Osteoblast (primary cell): ENCODE measurements at regions not wholly inside any gene's neighbourhood (a gene's known extent, or its start where the extent isn't known, plus 50 kb on each side); places are given as distances from the start of the nearest gene placed in this dataset.
A peak's percentile ranks its signal among the peaks of the same experiment; 100 is the strongest.

Source experiments
- DNase-seq: peaks from one replicate; pipeline ENCODE4 v3.0.0; 2011; ENCODE audit warnings: low spot score, mixed read lengths; ENCODE audit not compliant: insufficient read length; ENCODE audit errors: missing footprints
- H2AFZ ChIP-seq: 2 replicates; pipeline ENCODE4 v1.6.0; 2011; ENCODE audit warnings: mild to moderate bottlenecking, low read length
- H3K27ac ChIP-seq: 2 replicates; pipeline ENCODE4 v1.5.1; 2011; ENCODE audit warnings: mild to moderate bottlenecking, low read depth, low read length, moderate library complexity
- H3K27me3 ChIP-seq: 2 replicates; pipeline ENCODE4 v1.6.0; 2012; ENCODE audit warnings: mild to moderate bottlenecking, control low read depth, inconsistent platforms, low read length, moderate library complexity; ENCODE audit not compliant: insufficient read depth
- H3K36me3 ChIP-seq: 2 replicates; pipeline ENCODE4 v1.5.1; 2011; ENCODE audit warnings: mild to moderate bottlenecking, low read length, control low read depth, moderate library complexity; ENCODE audit not compliant: insufficient read depth
- H3K4me1 ChIP-seq: 2 replicates; pipeline ENCODE4 v1.5.1; 2011; ENCODE audit warnings: mild to moderate bottlenecking, low read length, control low read depth, moderate library complexity; ENCODE audit not compliant: insufficient read depth
- H3K4me2 ChIP-seq: 2 replicates; pipeline ENCODE4 v1.6.0; 2011; ENCODE audit warnings: mild to moderate bottlenecking, low read length; ENCODE audit not compliant: insufficient read depth
- H3K4me3 ChIP-seq: fragments of 200-600 bp; sonication (generic); 3 replicates; pipeline ENCODE4 v1.5.1; 2012; ENCODE audit warnings: mild to moderate bottlenecking, low read length, inconsistent platforms; ENCODE audit not compliant: insufficient read depth
- H3K79me2 ChIP-seq: 2 replicates; pipeline ENCODE4 v1.6.0; 2012; ENCODE audit warnings: mild to moderate bottlenecking, low read length, control low read depth, inconsistent platforms; ENCODE audit not compliant: insufficient read depth
- H3K9me3 ChIP-seq: 2 replicates; pipeline ENCODE4 v1.5.1; 2011; ENCODE audit warnings: low read depth, low read length, control low read depth
- H4K20me1 ChIP-seq: 2 replicates; pipeline ENCODE4 v1.6.0; 2012; ENCODE audit warnings: mild to moderate bottlenecking, low read length, control low read depth; ENCODE audit not compliant: insufficient read depth
- CTCF ChIP-seq: IDR thresholded peaks from 2 replicates; pipeline ENCODE4 v1.5.1; 2011; ENCODE audit warnings: mild to moderate bottlenecking, low read depth, low read length, moderate library complexity; ENCODE audit errors: extremely low read depth

DNA sequence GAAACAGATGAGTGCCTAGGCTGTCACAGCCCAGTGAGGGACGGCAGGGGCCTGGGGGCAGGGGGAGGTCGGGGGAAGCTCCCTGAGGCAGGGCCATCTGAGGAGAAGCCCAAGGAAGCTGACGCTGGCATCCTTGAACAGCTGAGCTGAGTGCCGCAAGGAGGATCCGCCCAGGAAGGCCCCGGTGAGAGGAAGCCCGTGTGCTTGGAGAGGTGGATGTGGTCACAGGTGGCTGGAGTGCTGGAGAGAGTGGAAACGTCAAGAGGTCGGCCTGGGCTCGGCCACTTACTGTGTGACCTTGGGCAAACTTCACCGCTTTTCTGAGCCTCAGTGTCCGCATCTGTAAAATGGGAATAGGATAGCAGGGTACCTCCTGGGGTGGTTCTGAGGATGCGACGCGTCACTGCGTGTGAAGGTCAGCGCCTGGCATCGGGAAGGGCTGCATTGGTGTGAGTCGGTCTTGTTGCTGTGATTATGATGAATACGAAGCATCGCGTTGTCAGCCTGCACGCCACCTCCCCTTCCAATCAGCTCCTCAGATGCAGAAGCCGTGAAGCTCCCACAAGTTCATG, 116.1 kb upstream of the PTPN1 start:
- Histone ChIP-seq H3K9me3 (no peaks in the 10 kb centered on the region), H3K4me1 (peaks cover 13% of the 10 kb centered on the region), H3K79me2 (no peaks in the 10 kb centered on the region), H3K27ac (no peak overlapping the region), H3K36me3 (no peaks in the 10 kb centered on the region), H4K20me1 (no peaks in the 10 kb centered on the region), H3K27me3 (no peaks in the 10 kb centered on the region), H3K4me2 (no peak overlapping the region), H3K4me3 (no peak overlapping the region), H2AFZ (no peak overlapping the region)
- no peak for TF ChIP-seq CTCF
- no peak for DNase-seq

- no peaks in the 10 kb centered on the region for H4K20me1 ChIP-seq
- H3K27ac ChIP-seq = no peak overlapping the region
- H3K27me3 ChIP-seq = no peaks in the 10 kb centered on the region
- H3K79me2 ChIP-seq = no peaks in the 10 kb centered on the region
- H3K36me3 ChIP-seq = no peaks in the 10 kb centered on the region
- no peak overlapping the region for H2AFZ ChIP-seq
- no peak overlapping the region for H3K4me2 ChIP-seq
- DNase-seq = no peak
- no peak overlapping the region for H3K4me3 ChIP-seq
- TF ChIP-seq CTCF = no peak
- peaks cover 18% of the 10 kb centered on the region for H3K4me1 ChIP-seq
- no peaks in the 10 kb centered on the region for H3K9me3 ChIP-seq
Measured at GRCh38 chr20:50394569-50394968, 115.6 kb upstream of the PTPN1 start.

DNA sequence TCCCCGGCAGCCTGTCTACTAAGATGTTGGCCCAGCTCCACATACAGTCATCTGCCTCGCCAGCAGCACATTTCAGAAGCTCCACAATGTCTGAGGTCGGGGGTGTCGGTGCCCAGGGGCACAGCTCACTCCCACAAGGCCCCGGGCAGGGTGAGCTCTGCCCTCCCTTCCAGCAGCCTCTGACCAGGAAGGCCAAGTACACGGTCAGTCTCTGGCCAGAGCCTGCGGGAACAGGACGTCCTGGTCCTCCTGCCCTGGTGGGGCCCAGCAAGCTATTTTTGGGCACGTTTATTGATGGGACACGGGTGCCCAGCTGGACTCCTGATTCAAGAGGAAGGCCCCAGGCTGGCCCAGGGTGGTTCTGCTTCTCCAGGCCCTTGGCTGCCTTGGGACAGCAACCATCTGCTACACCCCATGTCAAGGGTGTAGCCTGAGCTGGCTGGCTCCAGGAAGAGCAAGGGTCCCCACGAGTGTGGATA, 114.9 kb upstream of the PTPN1 start:
- no peak overlapping the region for H3K4me2 ChIP-seq
- no peak for DNase-seq
- peak overlapping the region; percentile 80 for H2AFZ ChIP-seq
- no peaks in the 10 kb centered on the region for H4K20me1 ChIP-seq
- H3K27ac ChIP-seq = no peak overlapping the region
- H3K79me2 ChIP-seq = no peaks in the 10 kb centered on the region
- TF ChIP-seq CTCF = no peak
- H3K9me3 ChIP-seq = no peaks in the 10 kb centered on the region
- H3K27me3 ChIP-seq = no peaks in the 10 kb centered on the region
- no peaks in the 10 kb centered on the region for H3K36me3 ChIP-seq
- peaks cover 25% of the 10 kb centered on the region for H3K4me1 ChIP-seq
- H3K4me3 ChIP-seq = no peak overlapping the region

DNA sequence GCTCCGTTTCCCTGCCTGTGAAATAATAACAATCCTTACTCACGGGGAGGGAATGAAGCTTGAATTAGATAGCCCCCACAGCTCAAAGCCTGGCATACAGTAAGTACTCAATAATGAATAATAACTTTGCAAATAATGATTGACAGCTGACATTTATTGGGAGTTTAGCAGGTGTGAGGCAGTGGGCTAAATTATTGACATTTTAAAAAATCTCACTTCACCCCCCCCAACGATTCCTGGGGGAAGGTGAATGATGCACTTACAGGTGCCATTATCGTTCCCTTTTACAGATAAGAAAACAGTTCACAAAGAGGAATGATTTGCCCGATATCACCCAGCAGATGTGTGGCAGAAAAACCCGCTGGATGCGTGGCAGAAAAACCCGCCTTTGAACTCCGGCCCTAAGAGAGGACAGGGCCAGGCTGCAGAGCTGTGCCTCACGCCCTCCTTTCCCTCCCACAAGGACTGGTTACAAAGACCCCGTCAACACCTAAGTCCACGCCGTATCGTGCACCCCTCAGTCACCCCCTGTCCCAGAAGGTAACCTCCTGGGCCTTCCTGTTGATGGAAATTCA, 114.2 kb upstream of the PTPN1 start:
- Histone ChIP-seq H3K36me3 (no peaks in the 10 kb centered on the region), H2AFZ (no peak overlapping the region), H4K20me1 (no peaks in the 10 kb centered on the region), H3K79me2 (no peaks in the 10 kb centered on the region), H3K4me3 (no peak overlapping the region), H3K9me3 (no peaks in the 10 kb centered on the region), H3K27ac (no peak overlapping the region), H3K27me3 (no peaks in the 10 kb centered on the region), H3K4me1 (peaks cover 25% of the 10 kb centered on the region), H3K4me2 (no peak overlapping the region)
- TF ChIP-seq CTCF = no peak
- no peak for DNase-seq
